Loucy (cell line): ENCODE measurements at regions not wholly inside any gene's neighbourhood (a gene's known extent, or its start where the extent isn't known, plus 50 kb on each side); places are given as distances from the start of the nearest gene placed in this dataset.

Source experiments
- CTCF ChIP-seq: fragments of 200-600 bp; sonication (generic); conservative IDR thresholded peaks from 2 replicates; pipeline ENCODE4 v1.5.1; 2014; ENCODE audit warnings: mild to moderate bottlenecking, antibody characterized with exemption, low read length
- EZH2phosphoT487 ChIP-seq: fragments of 200-600 bp; IDR thresholded peaks from 2 replicates; pipeline ENCODE4 v1.6.1; 2018; ENCODE audit warnings: antibody characterized with exemption, mild to moderate bottlenecking, moderate library complexity, borderline replicate concordance

GRCh38 chr2:180706694-180707093 is 273.7 kb upstream of the UBE2E3 start:
- TF ChIP-seq CTCF (no peak), EZH2phosphoT487 (no peak)
